Activated CD4-positive, alpha-beta T cell treated with anti-CD3 and anti-CD28 coated beads, Interleukin-2, Interleukin-6, amounts not matched to agents 100 ng/mL and 50 ng/mL, durations not matched to agents 16 hours and 8 hours (primary cell): ENCODE measurements at regions not wholly inside any gene's neighbourhood (a gene's known extent, or its start where the extent isn't known, plus 50 kb on each side); places are given as distances from the start of the nearest gene placed in this dataset.

Source experiments
- DNase-seq: peaks from one replicate; pipeline ENCODE4 v3.0.0-alpha.2; 2020

DNA sequence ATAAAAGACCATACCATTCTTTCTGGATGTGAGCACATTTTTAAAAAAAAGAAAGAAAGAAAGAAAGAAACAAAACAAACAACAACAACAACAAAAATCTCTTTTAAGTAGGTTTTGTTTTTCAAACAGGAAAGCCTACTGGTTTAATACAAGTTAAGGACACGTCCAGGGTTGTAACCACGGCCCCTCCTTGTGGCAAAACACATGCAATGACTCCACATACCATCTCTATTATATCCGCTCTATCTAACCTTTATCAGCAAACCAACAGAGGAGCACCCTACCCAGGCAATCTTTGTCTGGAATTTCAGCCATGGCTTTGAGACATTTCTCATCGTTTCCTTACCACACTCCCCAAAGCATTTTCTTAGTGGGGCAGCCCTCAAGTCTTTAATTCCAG, 360.5 kb upstream of the TMPO start:
- peak; percentile 3 for DNase-seq

DNA sequence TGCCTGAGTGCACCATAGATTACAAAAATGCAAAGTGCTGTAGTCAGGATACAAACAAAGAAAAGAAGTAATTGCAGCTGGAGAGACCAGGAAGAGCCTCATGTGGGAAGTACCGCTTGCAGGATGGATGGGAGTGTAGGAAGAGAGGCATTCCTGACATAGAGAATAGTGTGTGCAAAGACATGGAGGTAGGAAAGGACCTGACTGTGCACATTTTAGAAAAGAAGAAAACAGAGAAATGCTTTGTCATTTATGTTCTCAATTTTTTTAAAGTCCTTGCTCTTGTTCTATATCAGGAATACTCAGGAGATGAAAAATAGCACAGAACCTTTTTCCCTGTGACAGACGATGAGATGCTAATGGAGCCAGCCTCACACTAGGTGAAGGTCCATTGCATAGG, 358.7 kb upstream of the TMPO start:
- DNase-seq = no peak

DNA sequence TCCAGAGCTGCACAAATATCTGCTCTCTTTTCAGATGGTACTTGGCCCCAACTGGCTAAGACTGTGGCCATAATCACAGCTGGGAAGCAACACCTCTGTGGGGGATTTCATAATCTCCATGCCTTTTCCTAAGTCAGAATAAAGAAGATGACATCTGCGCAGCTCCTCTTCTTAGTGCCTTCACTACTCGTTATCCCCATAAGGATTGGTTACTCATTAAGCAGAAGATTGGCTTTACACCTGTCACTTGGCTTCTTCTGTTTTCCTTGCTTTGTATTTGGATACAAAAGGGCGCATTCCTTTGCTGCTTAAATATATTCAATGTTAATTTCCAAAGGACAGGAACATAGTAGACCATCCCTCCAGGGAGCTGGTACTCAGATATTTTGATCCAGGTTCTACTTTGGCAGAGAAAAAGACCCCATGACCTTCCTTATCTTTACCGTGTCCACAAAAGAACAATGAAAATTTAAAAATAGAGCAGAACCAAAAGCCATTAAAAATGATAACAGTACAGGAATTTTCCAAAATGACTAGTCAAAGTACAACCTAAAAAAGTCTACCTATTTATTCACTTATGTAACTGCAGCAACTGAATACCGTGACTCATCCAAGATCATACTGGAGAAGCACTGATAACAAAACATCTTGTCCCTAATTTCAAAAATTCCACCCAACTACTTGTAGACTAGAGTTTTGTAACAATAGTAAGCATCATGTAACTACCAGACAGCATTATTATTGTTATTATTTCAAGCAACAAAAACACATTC, 352.3 kb upstream of the TMPO start:
- DNase-seq = no peak

DNA sequence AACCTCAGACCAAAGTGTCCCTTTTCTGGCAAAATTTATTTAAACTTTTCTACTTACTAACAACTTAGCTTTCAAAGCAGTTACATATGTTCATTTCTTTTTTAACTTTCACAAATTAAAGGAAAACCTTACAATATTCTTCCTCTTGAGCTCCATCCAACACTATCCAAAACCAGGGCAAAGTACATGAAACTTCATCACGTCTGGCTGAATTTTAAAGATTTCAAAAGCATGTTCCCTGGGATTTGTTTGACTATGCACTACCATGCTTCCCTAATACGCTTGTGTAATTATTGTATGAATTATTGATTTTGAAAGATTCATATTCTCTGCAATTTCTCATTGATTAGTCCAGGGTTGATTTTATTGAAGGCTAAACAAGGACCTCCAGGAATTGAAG, 343.1 kb upstream of the TMPO start:
- DNase-seq = no peak

DNA sequence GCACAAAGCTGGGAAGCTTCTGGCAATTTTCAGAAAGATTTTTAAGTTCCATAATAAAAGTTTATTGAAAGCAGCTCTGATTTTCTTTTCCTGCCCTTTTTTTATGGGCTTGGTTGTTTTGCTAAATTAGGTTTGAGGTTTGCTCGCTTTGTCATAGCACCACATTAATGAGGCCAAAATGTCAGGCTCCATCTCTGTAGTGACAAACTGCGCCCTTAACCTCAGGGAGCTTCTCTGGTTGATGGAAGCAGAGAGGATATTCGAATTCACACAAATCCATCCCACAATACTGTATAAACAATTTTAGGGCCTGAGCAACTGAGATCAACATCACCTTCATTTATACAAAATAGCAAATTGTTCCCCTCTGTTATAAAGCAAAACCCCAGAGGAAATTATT, 342.6 kb upstream of the TMPO start:
- no peak for DNase-seq

DNA sequence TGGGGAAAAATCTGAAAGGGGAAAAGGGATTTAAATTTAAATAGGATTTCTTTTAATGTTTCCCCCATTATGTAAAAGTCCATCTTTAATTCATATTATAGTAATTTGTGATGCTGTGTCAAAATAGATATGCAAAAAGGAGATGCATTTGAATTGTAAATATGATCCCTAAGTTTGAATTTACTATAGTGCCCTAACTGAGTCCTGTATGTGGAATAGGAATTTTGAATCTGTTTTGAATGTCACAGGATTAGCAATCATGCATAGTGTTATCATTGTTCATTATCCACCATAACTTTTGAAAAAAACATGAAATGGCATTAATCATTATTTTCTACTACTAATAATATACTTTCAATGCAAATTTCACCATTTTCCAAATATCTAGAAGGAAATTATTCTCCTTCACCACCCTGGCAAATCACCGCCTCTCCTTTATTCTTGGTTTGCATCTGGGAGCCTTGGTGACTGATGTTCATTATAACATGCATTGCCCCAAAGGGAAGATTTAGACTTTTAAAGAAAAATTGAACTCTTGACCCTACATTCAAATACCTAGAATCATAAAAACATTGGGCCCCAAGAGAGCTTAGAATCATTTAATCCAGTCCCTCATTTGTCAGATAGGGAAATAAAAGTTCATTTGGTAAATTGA, 341.5 kb upstream of the TMPO start:
- no peak for DNase-seq

DNA sequence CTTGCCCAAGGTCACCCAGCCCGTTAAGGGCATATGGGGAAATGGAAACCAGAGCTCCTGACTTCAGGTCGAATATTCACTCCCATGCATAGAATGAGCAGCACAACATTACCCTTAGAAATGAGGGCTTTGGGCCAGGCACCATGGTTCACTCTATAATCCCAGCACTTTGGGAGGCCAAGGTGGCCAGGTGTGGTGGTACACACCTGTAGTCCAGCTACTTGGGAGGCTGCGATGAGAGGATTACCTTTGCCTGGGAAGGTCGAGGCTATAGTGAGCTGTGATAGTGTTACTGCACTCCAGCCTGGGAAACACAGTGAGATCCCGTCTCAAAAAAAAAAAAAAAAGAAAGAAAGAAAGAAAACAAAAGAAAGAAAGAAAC, 341.0 kb upstream of the TMPO start:
- no peak for DNase-seq

GRCh38 chr12:98178126-98178525, 337.3 kb upstream of the TMPO start:
- DNase-seq = no peak

GRCh38 chr12:98179151-98179550, 336.2 kb upstream of the TMPO start:
- no peak for DNase-seq

DNA sequence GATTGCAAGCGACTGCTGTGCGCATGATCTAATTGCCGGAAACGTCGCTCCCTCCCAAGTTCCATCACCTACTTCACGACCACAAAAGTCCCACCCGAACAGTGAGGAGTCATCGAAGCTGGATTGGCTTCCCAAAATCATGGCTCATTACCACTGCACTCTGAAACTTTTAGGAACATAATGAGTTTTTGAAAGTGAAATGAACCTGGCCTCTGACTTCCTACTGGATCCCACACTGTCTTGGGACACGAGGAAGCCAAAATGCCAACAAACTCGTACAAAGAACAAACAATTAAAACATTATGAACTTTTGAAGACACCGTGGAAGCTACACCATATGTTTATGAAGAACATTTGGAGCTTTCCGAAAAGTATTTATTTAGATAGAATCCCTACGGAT, 334.8 kb upstream of the TMPO start:
- DNase-seq = no peak

DNA sequence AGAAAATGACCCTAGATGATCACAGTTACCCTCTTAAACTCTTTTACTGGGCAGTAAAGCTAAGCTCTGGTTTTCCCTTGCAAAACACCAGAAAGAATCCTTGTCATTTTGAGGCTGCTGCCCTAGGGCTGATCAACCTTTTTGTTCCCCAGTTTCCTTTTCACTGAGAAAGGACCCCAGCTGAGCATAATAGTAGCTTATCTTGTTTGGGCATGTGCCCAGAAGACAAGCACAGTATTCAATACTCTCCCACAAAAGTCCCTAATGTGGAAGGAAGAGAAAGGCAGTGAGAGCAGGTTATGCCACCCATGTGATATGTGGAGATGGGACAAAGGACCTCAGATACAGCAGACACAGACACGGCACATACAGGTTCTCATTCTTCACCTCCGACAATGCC, 332.6 kb upstream of the TMPO start:
- DNase-seq = no peak

DNA sequence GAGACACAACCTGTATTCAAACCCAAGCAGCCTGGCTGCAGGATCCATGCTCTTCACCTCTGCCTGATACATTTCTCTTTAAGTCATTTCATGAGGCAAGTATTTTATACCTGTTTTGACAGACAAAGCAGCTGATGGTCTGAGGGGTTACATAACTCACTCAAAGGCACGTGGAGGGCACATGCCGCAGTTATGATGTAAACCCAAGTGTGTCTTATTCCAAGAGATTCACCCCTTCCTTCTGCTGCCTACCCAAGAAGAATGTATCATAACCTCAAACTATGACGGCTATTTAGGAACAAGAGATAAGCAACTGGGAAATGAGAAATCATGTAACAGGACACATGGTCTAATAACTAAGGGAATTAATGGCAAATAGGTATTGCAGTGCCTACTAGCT, 329.8 kb upstream of the TMPO start:
- DNase-seq = no peak

DNA sequence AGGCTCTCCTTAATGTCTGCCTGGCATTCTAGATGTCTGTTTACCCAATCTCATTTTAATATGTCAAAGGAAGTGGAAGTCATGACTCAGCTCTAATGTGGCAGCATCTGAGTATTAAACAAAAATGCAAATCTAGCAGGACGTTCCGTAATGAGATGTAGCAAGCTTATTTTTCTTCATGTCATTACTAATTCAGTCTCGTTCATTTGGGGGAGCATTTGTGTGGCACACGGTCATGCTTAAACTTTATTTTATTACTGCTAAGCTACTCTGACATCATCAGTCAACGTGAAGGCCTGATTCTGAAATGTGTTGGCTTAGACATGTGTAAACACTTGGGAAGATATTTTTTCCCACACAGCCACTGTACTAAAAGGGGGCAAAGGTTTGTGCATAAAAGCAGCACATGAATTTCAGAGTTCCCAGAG, 326.7 kb upstream of the TMPO start:
- no peak for DNase-seq

- no peak for DNase-seq
Measured at GRCh38 chr12:98194591-98194990, 320.8 kb upstream of the TMPO start.

- DNase-seq = no peak
Measured at GRCh38 chr12:98198261-98198982, 317.0 kb upstream of the TMPO start.

DNA sequence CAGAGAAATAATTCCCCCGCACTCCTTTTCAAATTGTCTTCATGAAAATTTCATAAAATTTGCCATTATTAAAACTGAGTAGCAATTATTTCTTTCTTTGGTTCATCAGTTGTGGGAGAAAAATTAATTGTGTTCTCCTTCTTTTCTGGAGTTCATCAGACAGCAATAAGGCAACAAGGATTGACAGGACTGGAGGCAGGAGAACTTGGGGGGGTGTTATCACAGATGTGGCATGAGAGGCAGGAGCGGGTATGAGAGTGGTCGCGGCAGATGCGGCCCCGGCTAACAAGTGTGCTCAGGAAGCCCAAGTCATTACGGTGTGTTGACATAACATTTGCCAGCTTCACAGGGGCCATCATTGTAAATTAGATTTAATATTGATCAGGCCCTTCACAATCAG, 306.6 kb upstream of the TMPO start:
- no peak for DNase-seq

GRCh38 chr12:98211909-98212695, 303.3 kb upstream of the TMPO start:
- DNase-seq = no peak

DNA sequence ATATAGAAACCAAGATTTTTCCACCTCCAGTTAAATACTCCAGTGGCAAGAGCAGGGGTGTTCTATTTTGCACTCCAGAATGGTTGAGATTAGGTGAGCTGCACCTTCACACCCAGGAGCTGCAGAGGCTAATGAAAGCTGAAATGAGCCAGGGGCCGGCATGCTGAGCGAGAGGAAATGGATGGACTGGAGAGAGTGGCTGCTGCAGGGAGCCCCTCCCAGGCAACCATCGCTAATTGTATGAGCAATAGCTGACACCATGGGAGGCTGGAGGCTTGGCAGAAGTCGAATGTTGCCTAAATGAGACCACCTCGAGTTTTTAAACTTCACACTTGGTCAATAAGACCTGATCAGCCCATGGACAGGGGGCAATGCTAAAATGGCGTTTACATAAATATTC, 301.8 kb upstream of the TMPO start:
- DNase-seq = no peak

GRCh38 chr12:98217257-98217656, 298.1 kb upstream of the TMPO start:
- no peak for DNase-seq

GRCh38 chr12:98220636-98221035, 294.8 kb upstream of the TMPO start:
- DNase-seq = no peak

DNA sequence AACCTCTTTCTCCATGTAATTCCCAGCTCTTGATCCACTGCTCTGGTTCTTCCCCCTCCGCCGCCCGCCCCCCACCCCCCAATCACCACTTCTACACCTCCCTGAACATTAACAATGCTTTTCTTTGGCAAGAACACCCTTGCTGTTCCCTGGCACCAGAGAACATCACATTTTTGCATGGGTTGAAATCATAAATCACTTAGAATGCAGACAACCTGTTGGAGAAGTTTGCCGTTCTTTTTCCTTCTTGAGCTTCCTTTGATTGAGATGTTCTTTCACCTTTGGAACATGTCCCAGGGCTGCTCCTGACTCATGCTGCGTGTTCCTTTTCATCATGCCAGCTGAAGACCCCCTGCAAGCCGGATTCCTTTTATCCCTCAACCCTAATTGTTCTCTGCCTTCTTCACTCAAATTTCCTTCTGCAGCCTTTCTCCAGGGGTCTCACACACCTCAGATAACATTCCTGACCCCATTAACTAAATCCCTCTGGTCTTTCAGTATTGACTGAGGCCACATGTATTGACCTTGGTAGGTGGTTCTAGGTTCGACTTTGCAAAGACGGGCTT, 294.1 kb upstream of the TMPO start:
- DNase-seq = no peak

DNA sequence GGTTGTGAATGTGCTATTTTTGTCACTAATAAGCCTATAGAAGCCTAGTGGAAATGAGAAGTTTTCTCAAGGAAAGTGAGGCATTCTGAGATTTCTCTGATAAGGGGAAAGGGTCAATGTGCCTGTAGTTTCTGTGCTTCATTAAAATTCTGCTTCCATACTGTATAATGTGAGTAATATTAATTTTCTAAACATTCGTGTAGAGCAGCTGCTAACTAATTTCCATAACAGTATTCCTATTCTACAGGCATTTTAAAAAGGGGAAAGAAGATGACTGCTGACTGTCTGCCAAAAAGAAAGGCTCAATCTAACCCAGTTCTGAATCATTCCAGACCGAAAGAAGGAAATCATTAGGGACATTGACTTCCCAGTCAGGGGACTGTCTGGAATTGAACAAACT, 293.3 kb upstream of the TMPO start:
- no peak for DNase-seq

DNA sequence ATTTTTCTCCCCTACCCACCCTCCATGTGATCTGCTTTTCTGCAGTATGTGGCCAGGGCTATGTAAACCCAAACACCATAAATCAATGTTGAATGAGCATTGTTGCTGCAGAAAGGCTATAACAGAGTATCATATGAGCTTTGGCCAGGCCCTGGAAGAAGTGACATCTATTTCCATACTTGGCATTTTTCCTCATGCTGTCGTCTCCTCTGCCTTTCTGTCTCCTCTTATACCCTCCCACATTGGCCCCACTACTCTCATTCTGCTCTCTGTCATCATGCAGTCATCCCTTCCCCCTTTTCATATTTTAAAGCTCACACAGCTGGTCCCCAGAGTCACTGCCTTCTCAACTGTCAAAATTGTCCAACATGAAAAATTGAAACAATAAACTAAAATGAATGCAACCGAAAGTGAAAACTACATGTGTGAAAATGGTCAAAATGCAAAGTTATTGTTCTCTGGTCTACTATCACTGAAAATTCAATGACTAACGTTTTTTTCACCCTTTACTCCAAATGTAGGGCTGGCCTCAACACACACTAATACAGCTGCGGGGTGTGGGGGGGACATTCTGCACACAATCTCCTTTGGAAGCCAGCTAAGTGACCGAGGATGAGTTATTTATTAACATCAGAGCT, 290.7 kb upstream of the TMPO start:
- DNase-seq = no peak
